GM12878 (cell line): ENCODE measurements at regions not wholly inside any gene's neighbourhood (a gene's known extent, or its start where the extent isn't known, plus 50 kb on each side); places are given as distances from the start of the nearest gene placed in this dataset.

ENCODE experiments used
- CBFB ChIP-seq: IDR thresholded peaks from 2 replicates; pipeline ENCODE4 v1.6.1; 2016; ENCODE audit warnings: antibody characterized with exemption, low read depth
- CBX5 ChIP-seq: sonication (generic); IDR thresholded peaks from 2 replicates; pipeline ENCODE4 v1.6.1; 2016; ENCODE audit warnings: low read depth, moderate library complexity, mild to moderate bottlenecking, inconsistent platforms
- DPF2 ChIP-seq: fragments of 450-650 bp; IDR thresholded peaks from 2 replicates; pipeline ENCODE4 v1.6.1; 2017; ENCODE audit warnings: mild to moderate bottlenecking
- EP300 ChIP-seq, 2 experiments: fragments of 150-350 bp in 1 of 2; IDR thresholded peaks; 2 replicates each; pipeline ENCODE4 v1.6.1; 2011 to 2012; ENCODE audit warnings: low read depth in 2 of 2, low read length in 2 of 2, borderline replicate concordance in 1 of 2, improper control_type of control experiment in 1 of 2, inconsistent platforms in 1 of 2; ENCODE audit not compliant: control insufficient read depth in 1 of 2
- FOXK2 ChIP-seq: fragments of 450-650 bp; IDR thresholded peaks from 2 replicates; pipeline ENCODE4 v1.6.1; 2017; ENCODE audit warnings: mild to moderate bottlenecking, moderate library complexity
- GATAD2B ChIP-seq: fragments of 450-650 bp; conservative IDR thresholded peaks from 2 replicates; pipeline ENCODE4 v1.6.1; 2017; ENCODE audit warnings: low read depth, mild to moderate bottlenecking, moderate library complexity
- HCFC1 ChIP-seq: fragments of 150-350 bp; IDR thresholded peaks from 2 replicates; pipeline ENCODE4 v1.6.1; 2014; ENCODE audit warnings: low read length
- HDAC6 ChIP-seq: fragments of 200-600 bp; sonication (generic); IDR thresholded peaks from one replicate; pipeline ENCODE4 v1.8.0; 2017; ENCODE audit warnings: antibody characterized with exemption; ENCODE audit not compliant: unreplicated experiment
- JUNB ChIP-seq: IDR thresholded peaks from 2 replicates; pipeline ENCODE4 v1.6.1; 2016; ENCODE audit warnings: antibody characterized with exemption, mild to moderate bottlenecking
- MEF2A ChIP-seq: IDR thresholded peaks from 2 replicates; pipeline ENCODE4 v1.6.1; 2011; ENCODE audit warnings: low read depth, mild to moderate bottlenecking, low read length, moderate library complexity; ENCODE audit not compliant: insufficient read depth
- MTA2 ChIP-seq: fragments of 450-650 bp; IDR thresholded peaks from 2 replicates; pipeline ENCODE4 v1.6.1; 2016; ENCODE audit warnings: low read depth, mild to moderate bottlenecking, moderate library complexity
- NFIC ChIP-seq: IDR thresholded peaks from 2 replicates; pipeline ENCODE4 v1.6.1; 2012; ENCODE audit warnings: low read depth, mild to moderate bottlenecking, inconsistent platforms, low read length, moderate library complexity
- NFYB ChIP-seq: IDR thresholded peaks from 2 replicates; pipeline ENCODE4 v1.6.1; 2011; ENCODE audit warnings: low read depth, mild to moderate bottlenecking, low read length, improper control_type of control experiment, moderate library complexity; ENCODE audit not compliant: insufficient read depth
- RCOR1 ChIP-seq: conservative IDR thresholded peaks from 2 replicates; pipeline ENCODE4 v1.6.1; 2012; ENCODE audit warnings: low read depth, low read length, improper control_type of control experiment
- RELA ChIP-seq: fragments of 450-650 bp; IDR thresholded peaks from 2 replicates; pipeline ENCODE4 v1.8.0; 2014; ENCODE audit warnings: borderline replicate concordance; ENCODE audit not compliant: partially characterized antibody
- RELB ChIP-seq: fragments of 450-650 bp; IDR thresholded peaks from 2 replicates; pipeline ENCODE4 v1.6.1; 2017; ENCODE audit warnings: low read depth, mild to moderate bottlenecking, moderate library complexity
- SIN3A ChIP-seq: IDR thresholded peaks from 2 replicates; pipeline ENCODE4 v1.6.1; 2012; ENCODE audit warnings: low read depth, low read length, improper control_type of control experiment
- SMAD1 ChIP-seq: fragments of 450-650 bp; IDR thresholded peaks from 2 replicates; pipeline ENCODE4 v1.6.1; 2018; ENCODE audit warnings: mild to moderate bottlenecking, low read depth; ENCODE audit not compliant: partially characterized antibody
- SREBF2 ChIP-seq: IDR thresholded peaks from 2 replicates; pipeline ENCODE4 v1.6.1; 2012; ENCODE audit warnings: mild to moderate bottlenecking, low read length
- STAT1 ChIP-seq: fragments of 450-650 bp; conservative IDR thresholded peaks from 2 replicates; pipeline ENCODE4 v1.6.1; 2014; ENCODE audit warnings: antibody characterized with exemption, mild to moderate bottlenecking
- STAT3 ChIP-seq: IDR thresholded peaks from 2 replicates; pipeline ENCODE4 v1.6.1; 2011; ENCODE audit warnings: low read depth, low read length, improper control_type of control experiment
- TARDBP ChIP-seq: IDR thresholded peaks from 2 replicates; pipeline ENCODE4 v1.6.1; 2016; ENCODE audit warnings: borderline replicate concordance
- ZSCAN29 ChIP-seq: fragments of 450-650 bp; IDR thresholded peaks from 2 replicates; pipeline ENCODE4 v1.6.1; 2017; ENCODE audit warnings: mild to moderate bottlenecking, moderate library complexity
- TF ChIP-seq, protein P1 (sequence below): fragments of 450-650 bp; formaldehyde crosslinking; IDR thresholded peaks from 2 replicates; pipeline ENCODE4 v1.4.0; 2020; ENCODE audit warnings: mild to moderate bottlenecking, moderate library complexity
- TF ChIP-seq, protein P2 (sequence below), 3 experiments: IDR thresholded peaks in 2 of 3; conservative IDR thresholded peaks in 1 of 3; 2 replicates each; pipeline ENCODE4 v1.5.1; 2011; ENCODE audit warnings: low read depth in 3 of 3, low read length in 3 of 3, mild to moderate bottlenecking in 3 of 3, control low read depth in 2 of 3, moderate library complexity in 2 of 3, inconsistent platforms in 1 of 3, mixed read lengths in 1 of 3; ENCODE audit not compliant: control insufficient read depth in 2 of 3, insufficient read depth in 1 of 3; ENCODE audit errors: extremely low read depth in 1 of 3

GRCh38 chr2:47656715-47657600 lies 86.2 kb upstream of the KCNK12 start (continued):
- TF ChIP-seq CBX5, result no peak
- TF ChIP-seq, protein P1, sequence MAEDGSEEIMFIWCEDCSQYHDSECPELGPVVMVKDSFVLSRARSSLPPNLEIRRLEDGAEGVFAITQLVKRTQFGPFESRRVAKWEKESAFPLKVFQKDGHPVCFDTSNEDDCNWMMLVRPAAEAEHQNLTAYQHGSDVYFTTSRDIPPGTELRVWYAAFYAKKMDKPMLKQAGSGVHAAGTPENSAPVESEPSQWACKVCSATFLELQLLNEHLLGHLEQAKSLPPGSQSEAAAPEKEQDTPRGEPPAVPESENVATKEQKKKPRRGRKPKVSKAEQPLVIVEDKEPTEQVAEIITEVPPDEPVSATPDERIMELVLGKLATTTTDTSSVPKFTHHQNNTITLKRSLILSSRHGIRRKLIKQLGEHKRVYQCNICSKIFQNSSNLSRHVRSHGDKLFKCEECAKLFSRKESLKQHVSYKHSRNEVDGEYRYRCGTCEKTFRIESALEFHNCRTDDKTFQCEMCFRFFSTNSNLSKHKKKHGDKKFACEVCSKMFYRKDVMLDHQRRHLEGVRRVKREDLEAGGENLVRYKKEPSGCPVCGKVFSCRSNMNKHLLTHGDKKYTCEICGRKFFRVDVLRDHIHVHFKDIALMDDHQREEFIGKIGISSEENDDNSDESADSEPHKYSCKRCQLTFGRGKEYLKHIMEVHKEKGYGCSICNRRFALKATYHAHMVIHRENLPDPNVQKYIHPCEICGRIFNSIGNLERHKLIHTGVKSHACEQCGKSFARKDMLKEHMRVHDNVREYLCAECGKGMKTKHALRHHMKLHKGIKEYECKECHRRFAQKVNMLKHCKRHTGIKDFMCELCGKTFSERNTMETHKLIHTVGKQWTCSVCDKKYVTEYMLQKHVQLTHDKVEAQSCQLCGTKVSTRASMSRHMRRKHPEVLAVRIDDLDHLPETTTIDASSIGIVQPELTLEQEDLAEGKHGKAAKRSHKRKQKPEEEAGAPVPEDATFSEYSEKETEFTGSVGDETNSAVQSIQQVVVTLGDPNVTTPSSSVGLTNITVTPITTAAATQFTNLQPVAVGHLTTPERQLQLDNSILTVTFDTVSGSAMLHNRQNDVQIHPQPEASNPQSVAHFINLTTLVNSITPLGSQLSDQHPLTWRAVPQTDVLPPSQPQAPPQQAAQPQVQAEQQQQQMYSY (CRISPR knock-in tag), result no peak
- no peak for TF ChIP-seq STAT1
- no peak for TF ChIP-seq GATAD2B
- no peak for TF ChIP-seq HDAC6
- TF ChIP-seq FOXK2, result no peak
- TF ChIP-seq CBFB, result no peak
- TF ChIP-seq ZSCAN29, result no peak
- no peak for TF ChIP-seq RCOR1
- TF ChIP-seq NFIC, result 0 out of 2 replicates have a peak, but pooled peaks have one; percentile 23
- TF ChIP-seq, protein P2, sequence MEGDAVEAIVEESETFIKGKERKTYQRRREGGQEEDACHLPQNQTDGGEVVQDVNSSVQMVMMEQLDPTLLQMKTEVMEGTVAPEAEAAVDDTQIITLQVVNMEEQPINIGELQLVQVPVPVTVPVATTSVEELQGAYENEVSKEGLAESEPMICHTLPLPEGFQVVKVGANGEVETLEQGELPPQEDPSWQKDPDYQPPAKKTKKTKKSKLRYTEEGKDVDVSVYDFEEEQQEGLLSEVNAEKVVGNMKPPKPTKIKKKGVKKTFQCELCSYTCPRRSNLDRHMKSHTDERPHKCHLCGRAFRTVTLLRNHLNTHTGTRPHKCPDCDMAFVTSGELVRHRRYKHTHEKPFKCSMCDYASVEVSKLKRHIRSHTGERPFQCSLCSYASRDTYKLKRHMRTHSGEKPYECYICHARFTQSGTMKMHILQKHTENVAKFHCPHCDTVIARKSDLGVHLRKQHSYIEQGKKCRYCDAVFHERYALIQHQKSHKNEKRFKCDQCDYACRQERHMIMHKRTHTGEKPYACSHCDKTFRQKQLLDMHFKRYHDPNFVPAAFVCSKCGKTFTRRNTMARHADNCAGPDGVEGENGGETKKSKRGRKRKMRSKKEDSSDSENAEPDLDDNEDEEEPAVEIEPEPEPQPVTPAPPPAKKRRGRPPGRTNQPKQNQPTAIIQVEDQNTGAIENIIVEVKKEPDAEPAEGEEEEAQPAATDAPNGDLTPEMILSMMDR (IDR thresholded peaks at IDR 0.05 in 2 of 3, conservative IDR thresholded peaks at IDR 0.05 in 1 of 3; ENCODE audit: control insufficient read depth in 2 of 3, extremely low read depth in 1 of 3, insufficient read depth in 1 of 3, low read depth in 3 of 3, low read length in 3 of 3), result no peak
- TF ChIP-seq JUNB, result peak; percentile 62
- TF ChIP-seq HCFC1, result no peak
- no peak for TF ChIP-seq RELB
- no peak for TF ChIP-seq DPF2
- TF ChIP-seq STAT3, result no peak
- no peak for TF ChIP-seq MEF2A
- TF ChIP-seq SIN3A, result no peak
- no peak for TF ChIP-seq SMAD1
- no peak for TF ChIP-seq MTA2
- TF ChIP-seq NFYB, result no peak
- no peak for TF ChIP-seq EP300 (IDR thresholded peaks at IDR 0.05; ENCODE audit: borderline replicate concordance in 1 of 2, control insufficient read depth in 1 of 2, low read depth in 2 of 2, low read length in 2 of 2)
- TF ChIP-seq RELA, result no peak
- TF ChIP-seq TARDBP, result no peak
- TF ChIP-seq SREBF2, result no peak
